H1 (cell line): ENCODE measurements at regions not wholly inside any gene's neighbourhood (a gene's known extent, or its start where the extent isn't known, plus 50 kb on each side); places are given as distances from the start of the nearest gene placed in this dataset.

Experiments
- CTCF ChIA-PET: fragments of 300-600 bp; sonication (Branson Sonifier 250); formaldehyde crosslinking; loops from one replicate; lab custom pipeline; 2021; ENCODE audit not compliant: partially characterized antibody; lab: Charles Lee
- POLR2A ChIA-PET: fragments of 300-600 bp; sonication (Branson Sonifier 250); formaldehyde crosslinking; loops from one replicate; lab custom pipeline; 2021; ENCODE audit warnings: inconsistent platforms; ENCODE audit not compliant: partially characterized antibody; lab: Charles Lee
- DNase-seq, 2 experiments: peaks; one replicate each; pipeline versions ENCODE4 v3.0.0 to v3.0.0-alpha.2; 2010 to 2022; ENCODE audit warnings: low spot score in 2 of 2, low read depth in 1 of 2, mixed read lengths in 1 of 2
- FAIRE-seq: peaks from 2 replicates; lab custom pipeline; 2011; peaks lifted over from hg19 to GRCh38; lab: Jason Lieb, UNC
- H2AFZ ChIP-seq: 2 replicates; pipeline ENCODE4 v1.8.1; 2012; ENCODE audit warnings: low read length, inconsistent platforms
- H2AK5ac ChIP-seq: 2 replicates; pipeline ENCODE4 v1.6.1; 2013; ENCODE audit warnings: low read depth, low read length
- H2BK120ac ChIP-seq: replicated peaks from 2 replicates; pipeline ENCODE3; 2013; ENCODE audit warnings: low read depth, low read length, inconsistent platforms
- H2BK12ac ChIP-seq: 2 replicates; pipeline ENCODE4 v1.6.1; 2013; ENCODE audit warnings: low read depth, low read length
- H2BK15ac ChIP-seq: 2 replicates; pipeline ENCODE4 v1.6.1; 2013; ENCODE audit warnings: low read length
- H2BK20ac ChIP-seq: 2 replicates; pipeline ENCODE4 v1.6.1; 2013; ENCODE audit warnings: low read length
- H2BK5ac ChIP-seq: 2 replicates; pipeline ENCODE4 v1.6.1; 2013; ENCODE audit warnings: low read depth, low read length
- H3K14ac ChIP-seq: 2 replicates; pipeline ENCODE4 v1.6.1; 2013; ENCODE audit warnings: inconsistent platforms; ENCODE audit not compliant: insufficient read length
- H3K18ac ChIP-seq: 2 replicates; pipeline ENCODE4 v1.6.1; 2013; ENCODE audit warnings: low read length; ENCODE audit errors: extremely low read depth
- H3K23ac ChIP-seq: 2 replicates; pipeline ENCODE4 v1.6.1; 2013; ENCODE audit warnings: inconsistent platforms; ENCODE audit not compliant: insufficient read length
- H3K23me2 ChIP-seq: 2 replicates; pipeline ENCODE4 v1.6.1; 2013; ENCODE audit warnings: low read depth, low read length
- H3K27ac ChIP-seq: 2 replicates; pipeline ENCODE4 v1.6.1; 2011; ENCODE audit warnings: low read depth, low read length, inconsistent platforms
- H3K27me3 ChIP-seq, 4 experiments: replicated peaks in 1 of 4; 1 replicate in 1 of 4; 2 replicates in 3 of 4; pipeline versions ENCODE4 v1.6.1 to v1.8.1; 2011 to 2013; ENCODE audit warnings: low read length in 3 of 4, mild to moderate bottlenecking in 3 of 4, inconsistent platforms in 2 of 4, mixed read lengths in 2 of 4, moderate library complexity in 1 of 4; ENCODE audit not compliant: control insufficient read depth in 3 of 4, insufficient read depth in 3 of 4; ENCODE audit errors: extremely low read depth in 1 of 4
- H3K36me3 ChIP-seq, 4 experiments: 2 replicates each; pipeline versions ENCODE4 v1.6.1 to v1.8.1; 2011 to 2013; ENCODE audit warnings: mild to moderate bottlenecking in 4 of 4, low read length in 3 of 4, moderate library complexity in 2 of 4, control low read depth in 1 of 4, inconsistent platforms in 1 of 4; ENCODE audit not compliant: insufficient read depth in 4 of 4, control insufficient read depth in 2 of 4
- H3K4ac ChIP-seq: replicated peaks from 2 replicates; pipeline ENCODE3; 2013; ENCODE audit warnings: low read length, low read depth, mixed read lengths, inconsistent platforms; ENCODE audit not compliant: insufficient read length
- H3K4me1 ChIP-seq, 4 experiments: replicated peaks in 1 of 4; 1 replicate in 1 of 4; 2 replicates in 3 of 4; pipeline versions ENCODE4 v1.6.1 to v1.8.1; 2011 to 2013; ENCODE audit warnings: low read length in 3 of 4, inconsistent platforms in 2 of 4, mixed read lengths in 1 of 4; ENCODE audit not compliant: insufficient read depth in 4 of 4, control insufficient read depth in 3 of 4
- H3K4me2 ChIP-seq, 2 experiments: 2 replicates each; pipeline versions ENCODE4 v1.6.1 to v1.8.1; 2011 to 2013; ENCODE audit warnings: low read depth in 2 of 2, low read length in 2 of 2, control low read depth in 1 of 2, inconsistent platforms in 1 of 2, mild to moderate bottlenecking in 1 of 2; ENCODE audit not compliant: insufficient read depth in 1 of 2
- H3K4me3 ChIP-seq, 4 experiments: fragments of 200-600, 300-600 bp in 1 of 4; sonication (generic), shearing (Covaris generic), sonication (Bioruptor Twin) in 1 of 4; 2 replicates each; pipeline versions ENCODE4 v1.5.1 to v1.8.1; 2011 to 2016; ENCODE audit warnings: low read length in 4 of 4, low read depth in 3 of 4, control low read depth in 2 of 4, inconsistent platforms in 2 of 4, mild to moderate bottlenecking in 2 of 4, mixed read lengths in 1 of 4, moderate library complexity in 1 of 4; ENCODE audit not compliant: insufficient read depth in 2 of 4; ENCODE audit errors: extremely low read depth in 1 of 4
- H3K56ac ChIP-seq: replicated peaks from 2 replicates; pipeline ENCODE3; 2013; ENCODE audit warnings: low read depth, mild to moderate bottlenecking, mixed read lengths, low read length, inconsistent platforms; ENCODE audit not compliant: insufficient read length
- H3K79me1 ChIP-seq: 2 replicates; pipeline ENCODE4 v1.6.1; 2013; ENCODE audit warnings: low read depth, low read length, control low read depth
- H3K79me2 ChIP-seq, 2 experiments: 2 replicates each; pipeline versions ENCODE4 v1.6.1 to v1.8.1; 2012 to 2013; ENCODE audit warnings: low read length in 2 of 2, mild to moderate bottlenecking in 2 of 2, inconsistent platforms in 1 of 2; ENCODE audit not compliant: insufficient read depth in 2 of 2, control insufficient read depth in 1 of 2
- H3K9ac ChIP-seq, 4 experiments: replicated peaks in 1 of 4; 1 replicate in 1 of 4; 2 replicates in 3 of 4; pipeline versions ENCODE4 v1.6.1 to v1.8.1; 2011 to 2013; ENCODE audit warnings: low read depth in 3 of 4, low read length in 3 of 4, control low read depth in 2 of 4, mild to moderate bottlenecking in 2 of 4, moderate library complexity in 2 of 4, inconsistent platforms in 1 of 4; ENCODE audit errors: extremely low read depth in 1 of 4
- H3K9me3 ChIP-seq, 2 experiments: 2 replicates each; pipeline versions ENCODE4 v1.6.1 to v1.8.1; 2012 to 2013; ENCODE audit warnings: mild to moderate bottlenecking in 2 of 2, moderate library complexity in 2 of 2, control low read depth in 1 of 2, inconsistent platforms in 1 of 2, low read depth in 1 of 2, low read length in 1 of 2, mixed read lengths in 1 of 2; ENCODE audit not compliant: insufficient read depth in 2 of 2
- H4K20me1 ChIP-seq, 2 experiments: replicated peaks in 1 of 2; 2 replicates each; pipeline versions ENCODE3 to v1.8.1; 2011 to 2013; ENCODE audit warnings: inconsistent platforms in 2 of 2, low read length in 2 of 2, mild to moderate bottlenecking in 1 of 2; ENCODE audit not compliant: insufficient read depth in 2 of 2, control insufficient read depth in 1 of 2
- H4K5ac ChIP-seq: 2 replicates; pipeline ENCODE4 v1.6.1; 2013; ENCODE audit warnings: low read length, low read depth, mixed read lengths, inconsistent platforms; ENCODE audit not compliant: insufficient read length
- H4K8ac ChIP-seq: 2 replicates; pipeline ENCODE4 v1.8.0; 2013; ENCODE audit warnings: mild to moderate bottlenecking, moderate library complexity, low read length, inconsistent platforms; ENCODE audit not compliant: insufficient read depth; ENCODE audit errors: extremely low read depth
- H4K91ac ChIP-seq: replicated peaks from 2 replicates; pipeline ENCODE3; 2013; ENCODE audit warnings: low read length, mixed read lengths, inconsistent platforms; ENCODE audit not compliant: insufficient read length
- BCL11A ChIP-seq, 2 experiments: IDR thresholded peaks; one replicate each; pipeline ENCODE4 v1.6.1; 2011; ENCODE audit warnings: low read depth in 2 of 2, low read length in 2 of 2, mild to moderate bottlenecking in 2 of 2
- CEBPB ChIP-seq: IDR thresholded peaks from 2 replicates; pipeline ENCODE4 v1.6.1; 2012; ENCODE audit warnings: low read depth, low read length
- CHD2 ChIP-seq: IDR thresholded peaks from 2 replicates; pipeline ENCODE4 v1.6.1; 2012; ENCODE audit warnings: low read length, improper control_type of control experiment
- FOSL1 ChIP-seq: IDR thresholded peaks from 2 replicates; pipeline ENCODE4 v1.6.1; 2011; ENCODE audit warnings: mild to moderate bottlenecking, low read depth, low read length, moderate library complexity; ENCODE audit not compliant: insufficient read depth
- KDM1A ChIP-seq: fragments of 200-600, 300-600 bp; sonication (generic); IDR thresholded peaks from 2 replicates; pipeline ENCODE4 v1.7.1; 2016; ENCODE audit warnings: mild to moderate bottlenecking, low read length, borderline replicate concordance
- MAFK ChIP-seq: IDR thresholded peaks from 2 replicates; pipeline ENCODE4 v1.6.1; 2012; ENCODE audit warnings: low read depth, mild to moderate bottlenecking, improper control_type of control experiment, low read length
- NRF1 ChIP-seq: IDR thresholded peaks from 2 replicates; pipeline ENCODE4 v1.6.1; 2011; ENCODE audit warnings: mild to moderate bottlenecking, low read depth, low read length, improper control_type of control experiment
- POLR2AphosphoS5 ChIP-seq: IDR thresholded peaks from 2 replicates; pipeline ENCODE4 v1.6.1; 2011; ENCODE audit warnings: low read depth, low read length
- RXRA ChIP-seq: IDR thresholded peaks from 2 replicates; pipeline ENCODE4 v1.6.1; 2011; ENCODE audit warnings: low read depth, mild to moderate bottlenecking, low read length, moderate library complexity; ENCODE audit not compliant: insufficient read depth
- SIRT6 ChIP-seq: IDR thresholded peaks from one replicate; pipeline ENCODE4 v1.7.1; 2012; ENCODE audit warnings: low read length, inconsistent platforms
- SP4 ChIP-seq: IDR thresholded peaks from 2 replicates; pipeline ENCODE4 v1.6.1; 2012; ENCODE audit warnings: low read length, inconsistent platforms
- SRF ChIP-seq: IDR thresholded peaks from 2 replicates; pipeline ENCODE4 v1.6.1; 2011; ENCODE audit warnings: mild to moderate bottlenecking, low read depth, low read length, moderate library complexity
- TCF12 ChIP-seq: IDR thresholded peaks from 2 replicates; pipeline ENCODE4 v1.6.1; 2011; ENCODE audit warnings: low read depth, mild to moderate bottlenecking, low read length
- TEAD4 ChIP-seq: IDR thresholded peaks from 2 replicates; pipeline ENCODE4 v1.6.1; 2012; ENCODE audit warnings: low read depth, low read length, inconsistent platforms, mixed read lengths
- WGBS, 2 experiments: shearing (Covaris generic) in 1 of 2; methylation state at CpG; one replicate each; pipeline versions ENCODE4 v1.1.6 to v1.1.7; 2013 to 2015; ENCODE audit warnings: low lambda C conversion rate in 2 of 2, mixed read lengths in 2 of 2, inconsistent platforms in 1 of 2, low coverage in 1 of 2, missing lambda C conversion rate in 1 of 2; ENCODE audit not compliant: insufficient replicate concordance in 2 of 2, insufficient coverage in 1 of 2, insufficient read length in 1 of 2; ENCODE audit errors: extremely low coverage in 1 of 2, missing lambda C conversion rate in 1 of 2; 5-methylcytosine and 5-hydroxymethylcytosine counted together
- TF ChIP-seq, protein P1 (sequence below): IDR thresholded peaks from 2 replicates; pipeline ENCODE4 v1.6.1; 2012; ENCODE audit warnings: inconsistent platforms
- TF ChIP-seq, protein P2 (sequence below): IDR thresholded peaks from 2 replicates; pipeline ENCODE4 v1.6.1; 2011; ENCODE audit warnings: low read length, improper control_type of control experiment

GRCh38 chr4:79739912-79740311 is 331.9 kb upstream of the GK2 start:
- Histone ChIP-seq H2BK20ac (no peak overlapping the region), H3K4me2 (no peak overlapping the region), H2BK120ac (no peak overlapping the region), H3K56ac (no peak overlapping the region), H3K23ac (no peak overlapping the region), H3K9me3 (no peaks in the 10 kb centered on the region), H4K20me1 (no peaks in the 10 kb centered on the region), H2BK5ac (no peak overlapping the region), H3K14ac (no peak overlapping the region), H3K9ac (no peak overlapping the region), H3K18ac (no peak overlapping the region), H3K4ac (no peak overlapping the region), H2AK5ac (no peak overlapping the region), H4K91ac (no peak overlapping the region), H3K27me3 (no peaks in the 10 kb centered on the region), H3K79me1 (no peaks in the 10 kb centered on the region), H3K23me2 (no peaks in the 10 kb centered on the region), H3K27ac (no peak overlapping the region), H4K8ac (no peak overlapping the region), H3K4me1 (no peaks in the 10 kb centered on the region), H3K4me3 (no peak overlapping the region), H2BK15ac (no peak overlapping the region), H2BK12ac (no peak overlapping the region), H3K79me2 (no peaks in the 10 kb centered on the region), H2AFZ (no peak overlapping the region), H3K36me3 (no peaks in the 10 kb centered on the region), H4K5ac (no peak overlapping the region)
- ChIA-PET CTCF (no interaction called here), POLR2A (no interaction called here)
- no peak for FAIRE-seq
- DNase-seq: no peak
- WGBS, 2 experiments: 88% methylated on average over 3 of the region's 3 CpGs; no CpG with 5 or more reads in 1 of the 2 experiments
- TF ChIP-seq POLR2AphosphoS5 (no peak), NRF1 (no peak), KDM1A (no peak), SRF (no peak), SIRT6 (no peak), CHD2 (no peak), BCL11A (IDR thresholded peaks at IDR 0.05; ENCODE audit: low read depth in 2 of 2, low read length in 2 of 2) (no peak), CEBPB (no peak), SP4 (no peak), TCF12 (no peak), TEAD4 (no peak), MAFK (no peak), RXRA (no peak), FOSL1 (no peak)
- TF ChIP-seq, protein P1, sequence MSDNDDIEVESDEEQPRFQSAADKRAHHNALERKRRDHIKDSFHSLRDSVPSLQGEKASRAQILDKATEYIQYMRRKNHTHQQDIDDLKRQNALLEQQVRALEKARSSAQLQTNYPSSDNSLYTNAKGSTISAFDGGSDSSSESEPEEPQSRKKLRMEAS: no peak
- TF ChIP-seq, protein P2, sequence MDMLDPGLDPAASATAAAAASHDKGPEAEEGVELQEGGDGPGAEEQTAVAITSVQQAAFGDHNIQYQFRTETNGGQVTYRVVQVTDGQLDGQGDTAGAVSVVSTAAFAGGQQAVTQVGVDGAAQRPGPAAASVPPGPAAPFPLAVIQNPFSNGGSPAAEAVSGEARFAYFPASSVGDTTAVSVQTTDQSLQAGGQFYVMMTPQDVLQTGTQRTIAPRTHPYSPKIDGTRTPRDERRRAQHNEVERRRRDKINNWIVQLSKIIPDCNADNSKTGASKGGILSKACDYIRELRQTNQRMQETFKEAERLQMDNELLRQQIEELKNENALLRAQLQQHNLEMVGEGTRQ: no peak
